ENCODE measurements at regions not wholly inside any gene's neighbourhood (a gene's known extent, or its start where the extent isn't known, plus 50 kb on each side); places are given as distances from the start of the nearest gene placed in this dataset.

DNA sequence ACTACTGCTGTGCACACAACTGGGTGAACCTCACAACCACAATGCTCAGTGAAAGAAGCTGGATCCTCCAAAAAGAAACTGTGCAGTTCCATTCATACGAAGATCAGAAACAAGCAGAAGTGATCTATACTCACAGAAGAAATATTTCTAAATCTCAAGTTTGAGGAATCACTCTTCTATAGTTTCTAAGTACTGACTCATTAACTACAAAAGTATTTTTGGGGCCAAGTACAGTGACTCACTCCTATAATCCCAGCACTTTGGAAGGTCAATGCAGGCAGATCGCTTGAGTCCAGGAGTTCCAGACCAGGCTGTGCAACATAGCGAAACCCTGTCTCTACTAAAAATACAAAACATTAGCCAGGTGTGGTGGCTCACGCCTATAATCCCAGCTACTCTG is 51.3 kb upstream of the RELL1 start:
- ATAC-seq (no peak), DNase-seq (no peak)
